HCT116 (cell line): ENCODE measurements at regions not wholly inside any gene's neighbourhood (a gene's known extent, or its start where the extent isn't known, plus 50 kb on each side); places are given as distances from the start of the nearest gene placed in this dataset.

Experiments
- ATAC-seq: fragments of 200-7000 bp; cut with Tn5 transposase; 2 replicates; pipeline ENCODE4 v1.9.1; 2020; ENCODE audit warnings: mild to moderate bottlenecking, moderate library complexity
- BruUV-seq: library from RNA; stranded (reverse); fragments of 400-500 nt; replicated peaks from 2 replicates; lab custom pipeline; 2021; lab: Mats Ljungman, UMichigan
- CTCF ChIA-PET: fragments of 300-600 bp; sonication (Branson Sonifier 250); formaldehyde crosslinking; loops from one replicate; lab custom pipeline; 2021; ENCODE audit warnings: antibody characterized with exemption; lab: Charles Lee
- POLR2A ChIA-PET: fragments of 300-600, 350-600 bp; sonication (Branson Sonifier 250); formaldehyde crosslinking; loops from one replicate; lab custom pipeline; 2021; ENCODE audit warnings: antibody characterized with exemption; lab: Charles Lee
- RAD21 ChIA-PET, 2 experiments: fragments of 300-600 bp; sonication (Branson Sonifier 250); formaldehyde crosslinking; loops; one replicate each; lab custom pipeline; 2023; ENCODE audit warnings: low total read pairs in 2 of 2; ENCODE audit not compliant: uncharacterized antibody in 2 of 2, unreplicated experiment in 2 of 2, low non-redundant PET in 1 of 2; lab: Charles Lee
- DNase-seq: peaks from one replicate; pipeline ENCODE4 v3.0.0-alpha.2; 2010; ENCODE audit warnings: low read depth, low spot score
- H2AFZ ChIP-seq: fragments of 200-600 bp; shearing (Covaris generic), sonication (generic); 2 replicates; pipeline ENCODE4 v1.6.1; 2017; ENCODE audit warnings: low read depth, mixed run types, mixed read lengths, antibody characterized with exemption, low read length; ENCODE audit not compliant: poor library complexity, severe bottlenecking
- H3K27ac ChIP-seq: 2 replicates; pipeline ENCODE4 v1.5.1; 2012; ENCODE audit warnings: low read depth, low read length
- H3K27me3 ChIP-seq: fragments of 200-600 bp; sonication (generic); 2 replicates; pipeline ENCODE4 v1.6.1; 2016; ENCODE audit warnings: mixed run types, low read length, mixed read lengths; ENCODE audit not compliant: insufficient read depth
- H3K36me3 ChIP-seq, 2 experiments: fragments of 200-500 bp in 1 of 2; fragments of 200-600 bp in 1 of 2; sonication (Bioruptor generic) in 1 of 2; sonication (generic) in 1 of 2; 2 replicates each; pipeline versions ENCODE4 v1.5.1 to v1.6.1; 2014 to 2016; ENCODE audit warnings: low read length in 2 of 2, inconsistent platforms in 1 of 2, mixed read lengths in 1 of 2, mixed run types in 1 of 2; ENCODE audit not compliant: insufficient read depth in 2 of 2, control insufficient read depth in 1 of 2
- H3K4me1 ChIP-seq, 2 experiments: fragments of 200-600 bp in 1 of 2; sonication (generic) in 1 of 2; 2 replicates each; pipeline versions ENCODE4 v1.5.1 to v1.6.1; 2012 to 2017; ENCODE audit warnings: low read length in 2 of 2, inconsistent platforms in 1 of 2, mild to moderate bottlenecking in 1 of 2, mixed read lengths in 1 of 2, mixed run types in 1 of 2, moderate library complexity in 1 of 2; ENCODE audit not compliant: insufficient read depth in 2 of 2, control insufficient read depth in 1 of 2
- H3K4me2 ChIP-seq: fragments of 200-600 bp; sonication (generic); 2 replicates; pipeline ENCODE4 v1.6.1; 2017; ENCODE audit warnings: mixed run types, low read length, mixed read lengths
- H3K4me3 ChIP-seq, 2 experiments: fragments of 200-600 bp in 1 of 2; sonication (generic) in 1 of 2; replicated peaks in 1 of 2; 2 replicates each; pipeline ENCODE4 v1.5.1; 2011 to 2016; ENCODE audit warnings: low read length in 2 of 2, control low read depth in 1 of 2, low read depth in 1 of 2, mild to moderate bottlenecking in 1 of 2, mixed read lengths in 1 of 2, mixed run types in 1 of 2
- H3K79me2 ChIP-seq: fragments of 200-600 bp; sonication (generic); 2 replicates; pipeline ENCODE4 v1.6.1; 2017; ENCODE audit warnings: mild to moderate bottlenecking, mixed run types, low read length, moderate library complexity, mixed read lengths; ENCODE audit not compliant: insufficient read depth
- H3K9ac ChIP-seq: fragments of 200-600 bp; sonication (generic); 2 replicates; pipeline ENCODE4 v1.6.1; 2016; ENCODE audit warnings: low read length, mixed read lengths
- H3K9me2 ChIP-seq: fragments of 200-600 bp; sonication (generic), shearing (Covaris generic); 2 replicates; pipeline ENCODE4 v1.6.1; 2017; ENCODE audit warnings: mixed run types, mild to moderate bottlenecking, moderate library complexity; ENCODE audit not compliant: insufficient read depth
- H3K9me3 ChIP-seq, 2 experiments: fragments of 200-500 bp in 1 of 2; fragments of 200-600 bp in 1 of 2; sonication (Bioruptor generic) in 1 of 2; sonication (generic) in 1 of 2; 2 replicates each; pipeline ENCODE4 v1.6.1; 2014 to 2017; ENCODE audit warnings: low read length in 2 of 2, mixed read lengths in 2 of 2, inconsistent platforms in 1 of 2, low read depth in 1 of 2, mild to moderate bottlenecking in 1 of 2, mixed run types in 1 of 2, moderate library complexity in 1 of 2; ENCODE audit not compliant: control insufficient read depth in 1 of 2, insufficient read depth in 1 of 2
- H4K20me1 ChIP-seq: fragments of 200-600 bp; sonication (generic), shearing (Covaris generic); 2 replicates; pipeline ENCODE4 v1.6.1; 2017; ENCODE audit warnings: mixed run types, mild to moderate bottlenecking, moderate library complexity; ENCODE audit not compliant: insufficient read depth
- ATF3 ChIP-seq: IDR thresholded peaks from 2 replicates; pipeline ENCODE4 v1.6.1; 2012
- CEBPB ChIP-seq: IDR thresholded peaks from 2 replicates; pipeline ENCODE4 v1.6.1; 2012; ENCODE audit warnings: low read depth
- EZH2 ChIP-seq: fragments of 200-600 bp; sonication (generic); IDR thresholded peaks from 2 replicates; pipeline ENCODE4 v1.6.1; 2017; ENCODE audit warnings: antibody characterized with exemption, mixed run types
- FOSL1 ChIP-seq: IDR thresholded peaks from 2 replicates; pipeline ENCODE4 v1.6.1; 2012; ENCODE audit warnings: low read depth
- JUND ChIP-seq: IDR thresholded peaks from 2 replicates; pipeline ENCODE4 v1.6.1; 2012
- MAX ChIP-seq: IDR thresholded peaks from 2 replicates; pipeline ENCODE4 v1.6.1; 2012
- POLR2AphosphoS5 ChIP-seq: IDR thresholded peaks from 2 replicates; pipeline ENCODE4 v1.6.1; 2011; ENCODE audit warnings: mild to moderate bottlenecking, low read depth, low read length, moderate library complexity
- REST ChIP-seq: IDR thresholded peaks from 2 replicates; pipeline ENCODE4 v1.6.1; 2012; ENCODE audit warnings: low read depth
- SRF ChIP-seq: IDR thresholded peaks from 2 replicates; pipeline ENCODE4 v1.6.1; 2012; ENCODE audit warnings: low read depth
- TCF7L2 ChIP-seq: IDR thresholded peaks from 2 replicates; pipeline ENCODE4 v1.7.0; 2011; ENCODE audit warnings: borderline replicate concordance, inconsistent platforms; ENCODE audit not compliant: insufficient read depth, insufficient read length; ENCODE audit errors: extremely low read depth
- ZBTB33 ChIP-seq: IDR thresholded peaks from 2 replicates; pipeline ENCODE4 v1.6.1; 2011; ENCODE audit warnings: mild to moderate bottlenecking, low read length, moderate library complexity; ENCODE audit not compliant: insufficient replicate concordance; ENCODE audit errors: extremely low read depth
- ZNF274 ChIP-seq: fragments of 200-500 bp; sonication (Bioruptor generic); IDR thresholded peaks from 2 replicates; pipeline ENCODE4 v1.6.1; 2014; ENCODE audit warnings: mild to moderate bottlenecking, low read depth, low read length, inconsistent platforms
- intact Hi-C: fragments of 100-400 bp; cut with micrococcal nuclease; formaldehyde crosslinking; loops from 2 replicates; pipeline ENCODE4 v1.10.0; 2022

GRCh38 chr1:2880812-2881295, 79.4 kb upstream of the TTC34 start:
- no TSS peak for BruUV-seq
- intact Hi-C loops: no loop called here
- no peaks in the 10 kb centered on the region for H3K36me3 ChIP-seq

More at GRCh38 chr1:2880812-2881295, 79.4 kb upstream of the TTC34 start:
- CTCF ChIA-PET: interaction anchor here (1.0 kb wide), 1 partner anchor 41 kb away, joined by 3 read pairs; no protein-coding TSS in a partner anchor
- POLR2A ChIA-PET: no interaction called here
- H2AFZ ChIP-seq: no peak overlapping the region
- H3K27me3 ChIP-seq: no peaks in the 10 kb centered on the region
- H3K9me3 ChIP-seq: no peaks in the 10 kb centered on the region
- no peak for DNase-seq
- no peaks in the 10 kb centered on the region for H4K20me1 ChIP-seq
- ATAC-seq: no peak
- H3K4me3 ChIP-seq: no peak overlapping the region
- H3K4me2 ChIP-seq: no peak overlapping the region
- no peaks in the 10 kb centered on the region for H3K4me1 ChIP-seq
- RAD21 ChIA-PET: no interaction called here
- no peaks in the 10 kb centered on the region for H3K79me2 ChIP-seq
- H3K27ac ChIP-seq: no peak overlapping the region
- H3K9me2 ChIP-seq: no peaks in the 10 kb centered on the region
- no peak overlapping the region for H3K9ac ChIP-seq
- TF ChIP-seq FOSL1 (no peak), REST (no peak), POLR2AphosphoS5 (no peak), TCF7L2 (no peak), ZNF274 (no peak), SRF (no peak), ZBTB33 (no peak), CEBPB (no peak), JUND (no peak), MAX (no peak), ATF3 (no peak), EZH2 (no peak)
